HFF-Myc (cell line): ENCODE measurements at regions not wholly inside any gene's neighbourhood (a gene's known extent, or its start where the extent isn't known, plus 50 kb on each side); places are given as distances from the start of the nearest gene placed in this dataset.

ENCODE experiments used
- DNase-seq: peaks from one replicate; pipeline ENCODE4 v3.0.0-alpha.2; 2011; ENCODE audit warnings: low read depth; ENCODE audit errors: extremely low read depth
- H3K4me3 ChIP-seq: replicated peaks from 2 replicates; pipeline ENCODE4 v1.5.1; 2011; ENCODE audit warnings: low read depth, mild to moderate bottlenecking, control low read depth, low read length
- TF ChIP-seq, protein P1 (sequence below): IDR thresholded peaks from 2 replicates; pipeline ENCODE4 v1.5.1; 2012; ENCODE audit warnings: mild to moderate bottlenecking, low read depth, low read length, control low read depth; ENCODE audit errors: missing control alignments

DNA sequence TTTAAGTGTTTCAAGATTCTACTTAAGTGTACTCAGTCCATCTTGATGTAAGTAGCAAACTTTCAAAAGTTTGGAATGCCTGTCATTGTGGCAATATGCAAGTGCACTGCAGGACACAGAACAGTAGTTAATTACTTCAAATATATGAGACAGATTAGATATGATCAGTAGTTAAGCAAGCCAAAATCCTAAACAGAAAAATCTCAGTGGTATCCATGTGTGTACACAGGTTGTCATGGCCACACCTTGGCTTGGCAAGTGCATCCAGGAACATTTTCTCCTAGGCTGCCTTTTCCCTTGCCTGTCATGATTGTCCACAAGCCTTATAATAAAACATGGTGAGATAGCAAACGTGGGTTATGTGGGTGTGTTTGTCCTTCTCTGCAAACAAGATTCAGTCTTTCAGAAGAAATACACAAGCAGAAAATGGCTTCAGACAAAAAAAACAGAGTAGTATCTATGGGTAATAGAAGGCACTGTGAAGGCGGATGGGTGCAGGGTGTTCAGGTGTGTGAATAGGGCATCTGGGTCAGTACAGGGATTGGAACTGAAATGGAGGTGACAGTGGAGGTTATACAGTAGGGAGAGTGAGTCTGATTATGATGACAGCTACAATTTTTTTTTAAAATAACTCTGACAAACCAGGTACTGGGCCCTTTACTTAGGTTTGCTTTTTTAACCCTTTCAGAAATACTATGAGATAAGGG is 229.0 kb upstream of the LRIG1 start:
- no peak for DNase-seq
- TF ChIP-seq, protein P1, sequence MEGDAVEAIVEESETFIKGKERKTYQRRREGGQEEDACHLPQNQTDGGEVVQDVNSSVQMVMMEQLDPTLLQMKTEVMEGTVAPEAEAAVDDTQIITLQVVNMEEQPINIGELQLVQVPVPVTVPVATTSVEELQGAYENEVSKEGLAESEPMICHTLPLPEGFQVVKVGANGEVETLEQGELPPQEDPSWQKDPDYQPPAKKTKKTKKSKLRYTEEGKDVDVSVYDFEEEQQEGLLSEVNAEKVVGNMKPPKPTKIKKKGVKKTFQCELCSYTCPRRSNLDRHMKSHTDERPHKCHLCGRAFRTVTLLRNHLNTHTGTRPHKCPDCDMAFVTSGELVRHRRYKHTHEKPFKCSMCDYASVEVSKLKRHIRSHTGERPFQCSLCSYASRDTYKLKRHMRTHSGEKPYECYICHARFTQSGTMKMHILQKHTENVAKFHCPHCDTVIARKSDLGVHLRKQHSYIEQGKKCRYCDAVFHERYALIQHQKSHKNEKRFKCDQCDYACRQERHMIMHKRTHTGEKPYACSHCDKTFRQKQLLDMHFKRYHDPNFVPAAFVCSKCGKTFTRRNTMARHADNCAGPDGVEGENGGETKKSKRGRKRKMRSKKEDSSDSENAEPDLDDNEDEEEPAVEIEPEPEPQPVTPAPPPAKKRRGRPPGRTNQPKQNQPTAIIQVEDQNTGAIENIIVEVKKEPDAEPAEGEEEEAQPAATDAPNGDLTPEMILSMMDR = no peak
- no peak overlapping the region for H3K4me3 ChIP-seq

DNA sequence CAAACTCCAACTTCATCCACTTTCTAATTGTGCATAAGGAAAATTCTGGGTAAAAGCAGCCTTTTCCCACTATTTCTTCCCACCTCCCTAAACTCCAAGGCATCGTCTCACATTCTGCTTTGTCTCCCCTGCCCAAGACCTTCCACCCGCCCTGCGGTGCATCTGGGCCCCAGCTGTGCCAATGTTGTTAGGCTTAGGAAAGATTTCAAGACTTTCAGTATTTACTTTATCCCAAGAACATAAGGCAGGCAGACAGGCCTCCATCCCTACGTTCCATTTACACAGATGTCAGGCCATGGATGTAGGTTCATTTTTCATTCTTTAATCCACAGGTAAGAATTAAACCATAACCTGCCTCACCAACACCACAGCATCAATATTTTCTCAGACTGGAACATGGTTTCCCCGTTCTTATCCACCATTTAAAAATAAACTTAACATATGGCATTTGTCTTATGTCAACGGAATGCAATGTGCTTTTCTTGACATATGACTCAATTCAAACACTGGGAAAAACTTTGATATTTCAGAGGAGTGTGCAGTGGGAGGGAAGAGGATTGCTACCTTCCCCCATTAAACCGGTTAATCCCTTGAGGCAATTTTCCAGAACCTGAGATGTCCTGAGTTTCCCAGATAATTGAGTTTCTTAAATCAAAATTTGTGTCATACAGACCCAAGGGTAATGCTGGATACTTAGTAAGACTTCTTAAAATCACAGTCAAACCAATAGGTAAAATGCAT is 238.0 kb upstream of the LRIG1 start:
- no peak overlapping the region for H3K4me3 ChIP-seq
- TF ChIP-seq, protein P1 = no peak
- DNase-seq = peak; percentile 56

DNA sequence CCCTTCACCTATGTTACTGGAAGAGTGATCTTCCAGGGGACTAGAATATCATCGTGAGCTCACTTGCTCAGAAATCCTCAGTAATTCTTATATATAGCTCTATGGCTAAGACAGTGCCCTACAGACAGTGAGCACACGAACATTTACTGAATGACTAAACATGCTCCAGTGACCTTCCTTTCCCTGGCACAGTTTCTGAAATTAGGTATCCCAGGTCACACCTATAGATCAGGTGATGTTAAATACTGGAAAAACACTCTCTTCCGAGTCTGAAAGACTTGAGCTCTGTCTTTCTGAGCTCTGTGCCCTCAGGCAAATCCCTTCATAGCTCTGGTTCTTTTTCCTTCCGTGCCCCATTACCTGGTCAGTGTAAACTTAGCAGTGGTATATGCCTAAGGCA is 239.4 kb upstream of the LRIG1 start:
- H3K4me3 ChIP-seq = no peak overlapping the region
- TF ChIP-seq, protein P1 = no peak
- DNase-seq = no peak

DNA sequence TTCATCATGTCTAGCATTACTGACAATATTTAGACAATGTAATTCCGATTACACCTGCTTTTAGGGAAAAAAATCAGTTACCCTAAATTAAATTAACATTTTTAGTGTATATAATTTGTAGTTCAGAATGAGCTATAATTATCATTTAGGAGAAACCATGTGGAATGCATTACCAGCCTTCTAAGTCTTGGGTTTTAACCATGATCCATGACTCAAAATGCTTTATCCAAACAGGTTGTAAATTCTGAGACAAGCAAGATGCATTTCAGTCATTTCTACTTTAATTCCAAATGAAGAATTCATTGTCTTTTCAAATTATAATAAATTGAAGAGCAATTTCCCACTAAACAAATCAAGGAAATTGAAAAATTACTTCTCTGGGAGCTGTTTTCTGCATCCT is 243.7 kb upstream of the LRIG1 start:
- no peak for DNase-seq

DNA sequence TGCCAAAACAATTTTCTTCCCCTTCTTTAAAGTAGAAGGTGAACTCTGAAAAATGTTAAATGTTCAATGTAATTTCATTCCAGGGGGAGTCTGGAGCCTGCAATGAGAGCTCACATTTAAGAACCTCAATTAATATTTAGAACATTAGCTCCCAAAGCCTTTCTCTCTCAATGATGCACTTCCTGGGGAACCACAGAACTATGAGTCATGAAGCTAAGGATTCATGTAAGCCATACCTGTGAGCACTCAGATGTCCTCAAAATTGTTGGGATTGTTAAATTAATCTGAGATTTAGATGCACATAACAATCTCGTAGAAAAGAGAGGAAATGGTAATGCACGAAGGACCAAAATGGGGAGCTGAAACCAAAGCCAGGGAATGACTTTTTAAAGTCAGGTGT is 244.2 kb upstream of the LRIG1 start:
- TF ChIP-seq, protein P1 = no peak
- peak; percentile 40 for DNase-seq
- H3K4me3 ChIP-seq = no peak overlapping the region

More for the DNA sequence above, 243.7 kb upstream of the LRIG1 start:
- TF ChIP-seq, protein P1 = no peak
- H3K4me3 ChIP-seq = no peak overlapping the region

DNA sequence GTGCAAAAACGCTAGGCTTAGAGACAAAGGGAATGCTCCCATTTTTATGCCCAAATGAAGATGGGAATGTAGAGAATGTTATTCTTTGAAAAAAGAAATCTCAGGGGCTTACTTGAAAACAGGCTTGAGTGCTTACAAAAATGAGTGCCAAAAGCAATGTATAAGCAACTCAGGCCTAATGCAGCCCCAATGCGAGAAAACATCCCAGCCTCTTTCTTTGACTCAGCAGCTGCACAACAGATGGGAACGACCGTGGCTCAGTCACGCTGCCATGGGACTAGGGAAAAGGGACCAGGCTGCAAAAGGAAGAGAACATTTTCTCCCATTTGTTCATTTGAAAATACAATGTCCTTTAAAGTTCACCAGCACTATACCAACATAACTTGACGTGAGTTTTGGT is 246.4 kb upstream of the LRIG1 start:
- TF ChIP-seq, protein P1 = no peak
- no peak overlapping the region for H3K4me3 ChIP-seq
- peak; percentile 69 for DNase-seq

DNA sequence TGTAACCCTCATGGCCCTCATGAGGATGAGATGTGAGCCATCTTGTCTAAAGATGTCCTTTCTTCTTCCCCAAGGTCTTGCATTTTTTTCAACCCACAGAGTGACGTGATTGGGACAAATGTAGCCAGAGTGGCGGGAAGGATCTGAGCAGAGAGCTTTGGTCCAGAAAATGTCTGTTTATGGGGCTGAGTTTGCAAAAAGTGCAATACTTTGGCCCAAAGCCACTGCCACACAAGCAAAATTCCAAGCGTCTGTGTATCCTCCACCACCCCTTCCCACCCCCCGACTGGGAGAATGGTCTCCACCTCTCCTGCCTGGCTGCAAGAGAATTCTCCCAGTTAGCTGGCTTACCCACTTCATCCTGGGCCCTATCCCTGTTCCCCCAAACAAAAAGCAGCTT is 246.9 kb upstream of the LRIG1 start:
- TF ChIP-seq, protein P1 = no peak
- peak; percentile 53 for DNase-seq
- no peak overlapping the region for H3K4me3 ChIP-seq
